HPDE6-E6E7 (cell line): ENCODE measurements at regions not wholly inside any gene's neighbourhood (a gene's known extent, or its start where the extent isn't known, plus 50 kb on each side); places are given as distances from the start of the nearest gene placed in this dataset.
"Not testable (repeated sequence)": the region's sequence is repeated elsewhere in the genome, so short reads cannot be mapped to it uniquely, and the experiment has no call there.

Experiments
- DNase-seq: peaks from one replicate; pipeline ENCODE4 v3.0.0; 2011; ENCODE audit warnings: missing footprints; ENCODE audit errors: extremely low spot score

DNA sequence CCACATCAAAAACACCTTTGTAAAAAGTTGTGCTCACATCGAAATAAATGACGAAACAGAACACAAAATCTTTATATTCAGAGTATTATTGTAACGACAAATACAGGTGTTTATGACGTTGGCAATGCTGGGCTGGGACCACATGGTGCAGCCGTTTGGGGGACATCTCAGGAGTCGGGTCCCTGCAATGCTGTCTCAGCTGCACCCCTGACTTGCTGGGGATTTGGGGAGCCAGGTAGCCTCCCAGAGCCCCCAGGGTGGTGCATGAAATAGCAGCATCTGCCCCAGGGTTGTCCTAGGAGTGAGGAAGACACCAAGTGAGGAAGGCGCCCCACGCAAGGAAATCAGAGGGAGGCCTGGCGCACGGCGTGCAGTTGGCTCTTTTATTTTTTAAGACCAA is 1526.8 kb downstream of the BRD1 start:
- no peak for DNase-seq

DNA sequence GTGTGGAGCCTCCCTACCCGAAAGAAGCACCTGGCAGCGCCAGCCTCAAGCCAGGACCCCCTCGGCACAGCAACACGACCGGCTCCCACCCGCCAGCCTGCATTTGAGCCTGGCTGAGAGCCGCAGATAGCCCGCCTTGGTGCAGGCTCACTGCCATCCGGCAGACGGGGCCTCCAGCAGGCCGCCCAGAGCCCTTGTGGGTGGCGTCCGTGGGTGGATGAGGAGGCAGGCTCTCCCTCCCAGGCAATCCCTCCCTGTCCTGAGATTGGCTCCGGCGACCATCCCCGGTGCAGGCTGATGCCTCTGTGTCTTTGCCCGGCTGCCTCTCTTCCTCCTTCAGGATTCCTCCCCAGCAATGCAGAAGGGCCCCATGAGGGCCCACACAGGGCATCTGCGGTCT is 1527.9 kb downstream of the BRD1 start:
- DNase-seq, result no peak

DNA sequence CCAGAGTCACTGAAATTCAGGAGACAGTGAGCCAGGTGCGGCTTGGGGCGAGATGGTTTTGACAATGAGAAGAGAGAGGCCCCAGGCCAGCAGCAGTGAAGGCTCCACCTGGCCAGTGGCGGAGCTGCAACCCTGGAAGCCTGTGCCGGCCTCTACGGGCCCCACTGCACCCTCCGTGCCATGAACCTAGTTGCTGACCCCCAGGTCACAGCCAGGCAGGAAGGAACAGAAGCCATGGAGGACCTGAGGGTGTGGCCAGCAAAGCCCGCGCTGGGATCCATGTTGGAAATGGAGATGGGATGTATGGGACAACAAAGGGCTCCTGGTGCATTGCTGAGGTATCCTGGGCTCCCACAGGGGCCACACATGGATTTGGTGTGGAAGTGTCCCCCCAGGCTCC is 1528.5 kb downstream of the BRD1 start:
- no peak for DNase-seq

DNA sequence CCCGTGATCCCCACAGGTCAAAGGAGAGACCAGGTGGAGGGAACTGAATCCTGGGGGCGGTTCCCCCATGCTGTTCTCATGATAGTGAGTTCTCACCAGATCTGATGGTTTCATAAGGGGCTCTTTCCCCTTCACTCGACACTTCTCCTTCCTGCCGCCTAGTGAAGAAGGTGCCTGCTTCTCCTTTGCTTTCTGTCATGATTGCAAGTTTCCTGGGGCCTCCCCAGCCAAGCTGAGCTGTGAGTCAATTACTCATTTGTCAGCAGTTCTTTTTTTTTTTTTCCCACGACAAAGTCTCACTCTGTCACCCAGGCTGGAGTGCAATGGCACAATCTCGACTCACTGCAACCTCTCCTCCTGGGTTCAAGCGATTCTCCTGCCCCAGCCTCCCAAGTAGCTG is 1530.4 kb downstream of the BRD1 start:
- no peak for DNase-seq

DNA sequence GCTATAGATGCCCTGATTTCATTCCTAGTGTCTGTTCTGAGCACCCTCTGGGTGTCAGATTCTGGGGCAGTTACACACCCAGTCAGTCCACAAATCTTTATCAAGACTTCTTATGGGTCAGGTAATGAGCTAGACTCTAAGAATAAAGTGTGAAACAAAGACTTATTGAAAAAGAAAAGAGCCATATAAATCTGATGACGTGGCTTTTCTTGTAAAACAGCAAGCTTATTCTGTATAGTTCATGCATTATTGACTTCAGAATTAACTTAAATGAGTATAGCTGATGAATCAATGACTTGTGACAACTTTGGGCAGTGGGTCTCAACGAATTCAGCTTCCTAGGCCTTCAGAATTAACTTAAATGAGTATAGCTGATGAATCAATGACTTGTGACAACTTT is 1527.5 kb downstream of the TBC1D22A start:
- DNase-seq, result not testable (repeated sequence)

DNA sequence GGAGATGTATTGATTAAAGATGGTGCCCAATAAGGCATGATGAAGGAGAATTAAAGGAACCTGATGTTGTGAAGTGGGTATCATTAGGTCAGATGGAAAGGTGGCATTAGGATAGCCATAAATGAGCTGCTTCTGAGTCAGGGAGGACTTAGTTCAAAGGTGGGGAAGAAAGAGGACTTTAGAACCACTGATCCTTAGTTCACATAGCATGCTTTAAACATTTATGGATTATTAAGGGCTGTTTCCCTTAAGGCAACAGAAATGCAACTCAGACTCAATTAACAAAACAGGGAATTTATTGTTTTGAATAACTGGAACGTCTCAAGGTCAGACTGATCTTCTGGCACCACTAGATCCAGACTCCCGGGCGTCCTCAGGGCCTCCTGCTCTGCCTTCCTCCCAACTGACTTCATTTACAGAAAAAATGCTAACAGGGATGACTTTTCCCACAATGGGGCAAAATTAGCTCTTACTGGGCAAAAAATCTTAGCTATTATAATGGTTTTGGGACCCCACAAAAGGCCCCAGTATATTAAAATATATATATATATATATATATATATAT is 1526.0 kb downstream of the TBC1D22A start:
- no peak for DNase-seq

DNA sequence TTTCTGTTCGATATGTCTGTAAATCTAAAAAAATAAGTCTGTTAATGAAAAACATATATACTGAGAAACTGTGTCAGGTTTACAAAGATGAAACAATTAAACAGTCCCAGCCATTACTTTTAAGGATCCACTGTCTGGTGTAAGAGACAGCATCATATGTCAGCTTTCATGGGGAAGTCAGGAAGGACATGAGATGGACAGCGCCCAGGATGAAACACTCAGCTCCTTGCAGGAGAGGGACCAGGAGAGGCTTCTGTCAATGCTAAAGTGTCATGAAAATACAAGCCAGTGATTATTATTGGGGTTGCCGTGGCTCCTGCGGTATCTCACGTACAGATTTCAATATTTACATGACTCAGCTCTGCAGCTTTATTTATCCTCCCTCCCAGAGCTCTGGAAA is 1524.6 kb downstream of the TBC1D22A start:
- no peak for DNase-seq

DNA sequence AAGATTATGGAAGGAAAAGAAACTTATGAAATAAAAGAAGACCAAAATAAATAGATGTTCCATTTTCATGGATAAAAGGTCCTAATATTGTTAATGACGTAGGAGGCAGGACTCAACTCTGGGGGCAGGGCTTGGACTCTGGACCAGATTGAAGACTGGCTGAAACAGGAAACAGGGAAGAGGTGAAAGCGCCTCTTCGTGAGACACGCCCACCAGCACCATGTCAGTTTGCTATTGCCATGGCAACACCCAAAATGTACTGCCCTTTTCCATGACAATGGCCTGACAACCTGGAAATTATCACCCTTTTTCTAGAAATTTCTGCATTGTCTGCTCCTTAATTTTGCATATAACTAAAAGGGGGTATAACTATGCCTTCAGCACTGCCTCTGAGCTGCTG is 1522.2 kb downstream of the TBC1D22A start:
- DNase-seq, result no peak

DNA sequence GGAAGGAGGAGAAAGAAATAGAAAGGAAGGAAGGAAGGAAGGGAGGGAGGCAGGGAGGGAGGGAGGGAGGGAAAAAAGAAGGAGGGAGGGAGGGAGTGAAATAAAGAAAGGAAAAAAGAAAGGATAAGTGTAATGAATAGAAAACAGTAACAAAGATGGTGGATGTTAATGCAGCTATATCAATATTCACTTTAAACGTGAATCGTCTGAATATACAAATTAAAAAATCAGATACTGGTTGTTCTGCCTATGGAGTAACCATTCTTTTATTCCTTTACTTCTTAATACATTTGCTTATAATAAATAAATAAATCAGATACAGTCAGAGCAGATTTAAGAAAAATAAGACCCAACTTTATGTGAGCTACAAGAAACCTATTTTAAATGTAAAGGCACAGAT is 1520.4 kb downstream of the TBC1D22A start:
- DNase-seq, result no peak

DNA sequence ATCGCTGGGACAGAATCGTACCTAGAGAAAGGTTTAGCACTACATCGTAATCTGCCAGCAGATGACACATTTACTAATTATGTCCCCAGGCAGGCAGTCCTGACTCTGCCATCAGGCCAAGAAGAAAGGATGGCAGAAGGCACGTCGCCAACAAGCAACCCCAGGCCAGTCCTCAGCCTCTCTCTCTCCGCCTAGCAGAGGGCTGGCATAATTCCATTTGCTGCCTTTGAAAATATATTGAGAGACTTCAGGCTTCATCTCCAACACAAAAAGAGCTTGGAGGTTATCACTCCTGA is 1517.0 kb downstream of the TBC1D22A start:
- no peak for DNase-seq

DNA sequence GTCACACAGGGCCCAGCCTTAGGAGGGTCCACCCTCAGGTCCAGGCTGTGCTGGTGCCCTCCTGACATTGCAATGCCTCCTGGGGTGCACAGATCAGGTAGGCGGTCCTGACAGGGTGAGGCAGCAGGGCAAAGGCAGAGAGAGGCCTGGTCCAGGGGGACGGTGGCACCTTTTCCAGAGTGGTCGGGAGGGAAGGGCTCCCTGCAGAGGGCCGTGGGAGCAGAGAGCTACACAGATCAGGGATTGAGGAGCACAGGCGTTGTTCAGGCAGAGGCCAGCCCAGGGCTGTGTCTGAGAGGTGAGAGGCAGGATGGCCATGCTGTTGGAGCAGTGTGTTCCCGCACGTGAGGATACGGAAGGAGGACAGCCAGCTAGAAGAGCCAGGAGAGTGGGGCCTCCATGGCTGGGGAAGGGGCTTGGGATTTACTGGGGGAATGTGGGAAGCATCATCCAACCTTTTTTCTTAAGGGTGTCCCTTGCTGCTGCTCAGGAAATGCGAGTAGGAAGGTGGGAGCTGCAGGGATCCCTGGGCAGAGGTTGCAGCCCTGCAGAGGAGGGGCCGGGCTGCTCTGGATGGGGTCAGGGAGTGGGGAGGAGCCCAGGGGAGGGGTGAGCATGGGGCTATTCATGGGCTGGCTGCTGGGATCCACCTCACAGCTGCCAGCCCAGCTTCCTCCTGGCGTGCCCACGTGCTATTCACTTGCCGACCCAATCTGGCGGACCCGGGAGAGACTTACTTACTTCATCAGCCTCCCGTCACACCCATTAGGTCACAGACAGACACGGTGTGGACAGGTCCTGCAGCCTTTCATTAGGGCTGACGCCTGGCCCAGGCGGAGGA is 1516.4 kb downstream of the TBC1D22A start:
- DNase-seq, result no peak

DNA sequence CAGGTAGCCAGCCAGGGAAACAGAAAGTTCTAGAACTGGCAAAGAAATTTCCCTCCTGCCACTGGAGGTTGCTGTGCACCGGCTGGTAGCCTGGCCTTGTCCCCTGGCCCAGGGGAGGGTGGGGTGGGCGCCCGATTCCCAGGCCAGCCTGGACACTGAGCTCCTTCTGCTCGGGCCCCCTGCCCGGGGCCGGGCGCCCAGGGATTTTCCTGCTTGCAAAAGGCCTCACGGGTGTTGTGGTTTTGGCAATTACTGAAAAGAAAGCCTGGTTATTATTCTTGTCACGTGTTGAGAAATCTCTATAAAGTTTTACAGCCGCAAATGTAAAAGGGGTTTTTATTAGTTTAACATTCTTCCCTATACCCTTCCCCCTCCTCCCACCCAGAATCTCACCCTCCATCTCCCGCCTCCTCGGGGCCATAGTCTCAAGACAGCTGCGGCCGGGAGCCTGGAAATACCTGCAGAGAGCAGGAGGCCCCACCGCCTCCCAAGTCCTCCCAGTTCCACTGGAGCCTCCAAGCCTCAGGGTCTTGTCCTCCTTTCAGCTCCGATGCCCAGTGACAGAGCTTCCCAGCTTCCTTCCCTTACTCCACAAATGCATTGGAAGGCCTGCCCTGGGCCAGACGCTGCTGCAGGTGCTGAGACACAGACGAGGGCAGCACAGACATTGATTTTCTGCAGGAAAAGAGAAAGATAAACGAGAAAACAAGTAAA is 1515.6 kb downstream of the TBC1D22A start:
- no peak for DNase-seq

DNA sequence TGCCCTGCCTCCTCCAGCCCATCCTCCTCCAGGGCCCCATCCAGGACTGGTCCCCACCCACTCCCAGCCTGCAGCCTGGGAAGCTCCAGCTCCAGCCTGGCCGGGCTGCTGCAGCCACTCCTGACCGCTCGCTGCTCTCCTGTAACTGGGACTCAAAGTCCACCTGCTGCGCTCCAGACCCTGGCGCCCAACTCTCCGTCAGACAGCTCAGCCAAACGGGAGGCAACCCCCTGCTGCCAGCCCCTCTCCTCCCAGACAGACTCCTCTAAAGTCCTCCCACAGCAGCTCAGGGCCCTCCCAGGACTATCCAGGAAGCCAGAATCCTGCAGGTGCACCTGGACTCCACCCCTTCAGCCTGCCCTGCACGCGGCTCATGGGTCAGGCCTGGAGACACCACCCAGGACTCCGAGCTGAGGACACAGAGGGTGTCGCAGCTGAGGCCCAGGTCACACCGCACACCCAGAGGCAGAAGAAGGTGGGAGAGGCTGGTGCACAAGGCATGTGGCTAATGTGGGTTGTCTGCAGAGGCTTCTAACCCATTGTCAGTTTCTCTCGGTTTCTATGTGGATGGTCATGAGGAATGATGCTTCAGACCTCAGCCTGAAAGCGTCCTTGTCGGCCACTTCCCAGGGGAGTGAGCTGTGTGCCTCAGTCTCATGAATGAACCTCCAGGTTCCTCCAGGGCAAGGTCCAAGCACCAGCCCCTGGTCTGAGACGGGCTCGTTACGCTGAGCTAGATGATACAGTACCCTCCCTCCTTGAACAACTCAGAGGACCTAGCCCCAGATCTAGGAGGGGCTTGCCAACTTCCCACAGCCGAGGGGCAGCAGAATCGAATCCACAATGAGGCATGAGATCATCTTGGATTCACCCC is 1514.8 kb downstream of the TBC1D22A start:
- no peak for DNase-seq

DNA sequence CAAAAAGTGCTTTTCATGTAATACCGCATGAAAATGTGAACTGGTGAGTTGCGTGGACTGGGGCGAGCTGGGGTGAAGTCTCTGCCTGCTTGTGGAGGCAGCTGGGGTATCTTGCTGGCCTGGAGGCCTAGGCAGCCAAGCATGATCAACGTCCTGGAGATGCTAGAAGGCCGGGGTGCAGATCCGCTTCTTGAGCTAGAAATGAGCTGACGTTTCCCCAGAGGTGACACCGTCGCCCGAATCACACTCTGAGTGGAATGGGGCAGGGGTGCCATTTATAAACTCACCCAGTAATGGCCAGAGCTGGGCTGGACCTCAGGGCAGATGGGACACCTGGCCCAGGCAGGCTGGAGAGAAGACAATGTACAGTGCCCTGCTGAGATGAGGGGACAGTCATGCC is 1513.0 kb downstream of the TBC1D22A start:
- DNase-seq, result no peak

DNA sequence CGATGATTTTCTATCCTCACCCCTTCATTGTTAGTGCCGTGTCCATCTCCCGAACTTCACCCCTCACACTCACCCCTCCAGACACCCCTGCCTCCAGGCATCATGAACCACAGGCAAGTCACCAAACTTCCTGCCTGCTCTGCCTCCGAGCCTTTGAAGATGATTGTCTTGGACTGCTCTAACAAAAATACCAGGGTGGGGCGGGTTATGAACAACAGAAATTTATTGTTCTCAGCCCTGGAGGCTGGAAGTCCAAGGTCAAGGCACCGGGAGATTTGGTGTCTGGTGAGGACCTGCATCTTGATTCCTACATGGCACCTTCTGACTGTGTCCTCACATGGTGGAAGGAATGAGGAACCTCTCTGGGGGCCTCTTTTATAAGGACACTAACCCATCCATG is 1508.3 kb downstream of the TBC1D22A start:
- DNase-seq, result no peak

DNA sequence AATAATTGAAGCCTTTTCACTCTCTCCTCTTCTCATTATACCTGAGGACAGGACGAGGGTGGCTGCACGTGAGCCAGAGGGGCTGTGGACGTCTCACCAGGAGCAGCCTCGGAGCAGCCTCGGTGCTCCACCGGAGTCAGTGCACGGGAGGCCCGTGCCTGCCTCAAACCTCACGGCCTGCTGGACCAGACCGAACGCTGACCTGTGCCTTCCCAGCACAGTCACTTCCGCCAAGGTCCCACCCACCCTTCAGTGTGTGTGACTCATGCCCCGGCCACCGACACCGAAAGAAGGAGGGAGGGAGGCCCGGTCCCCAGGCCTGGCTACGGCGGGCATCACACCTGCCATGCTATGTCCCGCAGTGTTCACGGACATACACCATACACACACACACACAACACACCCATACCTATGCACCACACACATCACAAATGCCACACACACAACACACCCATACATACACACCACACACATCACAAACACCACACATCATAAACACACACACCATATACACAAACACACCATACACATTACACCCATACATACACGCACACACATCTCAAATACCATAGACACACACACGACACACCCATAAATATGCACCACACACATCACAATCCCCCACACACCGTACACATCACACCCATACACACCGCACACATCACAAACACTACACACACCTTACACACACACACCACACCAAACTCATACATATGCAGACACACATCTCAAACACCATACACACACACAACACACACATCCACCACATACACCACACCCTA is 1506.5 kb downstream of the TBC1D22A start:
- DNase-seq, result no peak

DNA sequence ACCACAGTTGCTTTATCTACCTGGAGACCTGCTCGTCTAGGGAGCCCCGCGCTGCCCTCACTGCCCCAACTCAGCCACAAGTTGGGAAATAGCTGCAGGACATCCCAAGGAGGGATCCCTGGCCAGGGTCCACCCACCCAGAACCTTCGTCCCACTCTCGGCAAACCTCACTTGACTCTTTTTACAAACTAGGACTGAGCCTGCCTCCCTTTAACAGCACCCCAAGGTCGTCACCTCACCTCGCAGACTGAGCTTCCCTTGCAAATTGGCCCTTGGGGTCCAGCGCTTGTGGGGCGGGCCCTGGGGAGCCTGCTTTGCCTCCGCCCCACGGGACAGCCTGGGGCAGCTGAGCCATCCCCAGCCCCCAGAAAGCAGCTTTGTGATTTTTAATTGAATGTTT is 1505.8 kb downstream of the TBC1D22A start:
- DNase-seq, result no peak

DNA sequence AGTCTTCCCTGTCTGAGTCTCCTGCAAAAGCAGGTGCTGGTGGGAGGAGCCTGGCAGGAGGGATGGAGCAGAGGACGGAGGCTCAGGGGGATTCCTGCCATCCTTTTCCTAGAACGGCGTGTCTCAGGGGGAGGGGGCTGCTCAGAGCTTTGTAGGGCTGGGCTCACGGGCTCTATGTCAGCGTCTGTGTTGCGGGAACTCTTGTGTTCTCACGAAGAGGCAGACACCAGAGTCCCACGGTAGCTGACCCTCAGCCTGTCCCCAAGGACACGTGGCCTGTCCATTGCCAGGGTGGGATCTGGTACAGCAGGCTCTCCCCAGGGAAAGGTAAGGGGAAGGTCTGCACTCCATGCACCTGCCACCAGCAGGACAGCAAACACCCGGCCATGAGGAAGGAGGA is 1505.2 kb downstream of the TBC1D22A start:
- no peak for DNase-seq

DNA sequence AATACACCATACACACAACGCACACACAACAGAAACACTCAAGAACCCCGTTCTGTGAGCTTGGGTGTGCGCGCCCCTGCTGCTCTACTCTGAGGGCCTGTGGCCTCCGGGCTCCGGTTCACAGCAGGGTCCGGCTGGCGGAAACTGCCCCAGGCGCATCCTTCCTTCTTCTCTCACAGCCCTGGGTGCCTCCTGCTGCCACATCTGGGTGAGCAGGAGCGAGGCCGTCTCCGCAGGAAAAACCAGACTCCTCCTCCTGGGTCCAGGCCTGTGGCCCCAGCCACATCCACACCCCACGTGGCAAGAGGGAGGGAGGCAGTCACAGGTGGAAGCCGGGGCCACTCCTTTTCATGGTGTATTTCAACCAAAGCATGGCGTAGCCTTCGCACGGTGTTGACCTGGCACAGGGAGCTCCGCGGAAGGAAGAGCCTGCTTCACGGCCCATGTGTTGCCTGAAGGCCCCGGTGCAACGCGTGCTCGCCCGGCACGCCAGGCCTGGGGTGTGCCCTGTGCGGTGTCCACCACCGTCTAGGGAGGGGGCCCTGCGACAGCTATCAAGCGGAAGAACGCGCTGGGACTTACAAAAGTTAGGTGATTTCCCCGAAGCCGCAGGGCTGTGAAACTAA is 1502.7 kb downstream of the TBC1D22A start:
- DNase-seq, result no peak

DNA sequence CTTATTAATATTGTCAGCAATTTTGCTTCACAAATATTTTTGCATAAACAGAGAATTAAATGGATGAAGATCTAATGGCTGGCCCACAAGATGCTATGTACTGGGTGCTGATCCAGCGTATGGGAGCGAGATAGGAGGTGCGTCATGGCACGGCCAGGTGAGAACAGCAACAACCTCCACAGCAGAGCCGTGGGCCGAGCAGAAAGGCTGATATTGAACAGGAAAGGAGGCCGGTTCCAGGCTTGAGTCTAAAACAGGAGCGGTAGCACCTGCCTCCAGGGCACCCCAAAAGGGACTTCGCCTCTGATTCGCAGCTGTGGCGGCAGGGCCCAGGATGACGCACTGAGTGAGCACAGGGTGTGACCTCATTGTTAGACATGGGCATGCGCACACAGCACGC is 1502.1 kb downstream of the TBC1D22A start:
- DNase-seq, result no peak

DNA sequence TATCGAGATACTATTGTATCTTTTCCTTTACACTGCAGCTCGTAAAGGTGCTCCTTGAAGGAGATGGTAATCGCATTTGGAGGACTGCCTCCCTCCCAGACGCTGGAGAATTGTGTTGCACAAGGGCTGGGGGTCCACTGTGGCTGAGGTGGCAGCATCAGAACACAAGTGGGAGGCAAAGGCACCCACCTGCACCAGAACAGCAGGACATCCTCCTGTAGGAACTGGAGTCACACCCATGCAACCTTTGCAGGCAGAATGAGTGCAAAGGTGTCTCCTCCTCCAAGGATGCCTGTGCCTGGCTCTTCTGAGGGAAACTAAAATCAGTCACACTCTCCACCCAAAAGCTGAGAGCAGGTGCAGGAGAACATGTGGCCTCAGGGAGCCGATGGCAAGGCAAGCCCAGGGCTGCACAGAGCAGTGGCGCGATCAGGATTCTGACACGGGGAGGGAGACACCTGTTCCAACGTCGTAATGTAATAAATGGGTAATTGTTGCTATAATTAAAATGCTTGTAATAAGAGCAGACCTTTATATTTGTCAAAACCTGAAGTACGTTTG is 1501.4 kb downstream of the TBC1D22A start:
- DNase-seq, result no peak
